HCT116 (cell line): ENCODE measurements at regions not wholly inside any gene's neighbourhood (a gene's known extent, or its start where the extent isn't known, plus 50 kb on each side); places are given as distances from the start of the nearest gene placed in this dataset.
A peak's percentile ranks its signal among the peaks of the same experiment; 100 is the strongest.

Experiments
- ATAC-seq: fragments of 200-7000 bp; cut with Tn5 transposase; 2 replicates; pipeline ENCODE4 v1.9.1; 2020; ENCODE audit warnings: mild to moderate bottlenecking, moderate library complexity
- BruUV-seq: library from RNA; stranded (reverse); fragments of 400-500 nt; replicated peaks from 2 replicates; lab custom pipeline; 2021; lab: Mats Ljungman, UMichigan
- CTCF ChIA-PET: fragments of 300-600 bp; sonication (Branson Sonifier 250); formaldehyde crosslinking; loops from one replicate; lab custom pipeline; 2021; ENCODE audit warnings: antibody characterized with exemption; lab: Charles Lee
- POLR2A ChIA-PET: fragments of 300-600, 350-600 bp; sonication (Branson Sonifier 250); formaldehyde crosslinking; loops from one replicate; lab custom pipeline; 2021; ENCODE audit warnings: antibody characterized with exemption; lab: Charles Lee
- RAD21 ChIA-PET, 2 experiments: fragments of 300-600 bp; sonication (Branson Sonifier 250); formaldehyde crosslinking; loops; one replicate each; lab custom pipeline; 2023; ENCODE audit warnings: low total read pairs in 2 of 2; ENCODE audit not compliant: uncharacterized antibody in 2 of 2, unreplicated experiment in 2 of 2, low non-redundant PET in 1 of 2; lab: Charles Lee
- DNase-seq: peaks from one replicate; pipeline ENCODE4 v3.0.0-alpha.2; 2010; ENCODE audit warnings: low read depth, low spot score
- H2AFZ ChIP-seq: fragments of 200-600 bp; shearing (Covaris generic), sonication (generic); 2 replicates; pipeline ENCODE4 v1.6.1; 2017; ENCODE audit warnings: low read depth, mixed run types, mixed read lengths, antibody characterized with exemption, low read length; ENCODE audit not compliant: poor library complexity, severe bottlenecking
- H3K27ac ChIP-seq: 2 replicates; pipeline ENCODE4 v1.5.1; 2012; ENCODE audit warnings: low read depth, low read length
- H3K27me3 ChIP-seq: fragments of 200-600 bp; sonication (generic); 2 replicates; pipeline ENCODE4 v1.6.1; 2016; ENCODE audit warnings: mixed run types, low read length, mixed read lengths; ENCODE audit not compliant: insufficient read depth
- H3K36me3 ChIP-seq, 2 experiments: fragments of 200-500 bp in 1 of 2; fragments of 200-600 bp in 1 of 2; sonication (Bioruptor generic) in 1 of 2; sonication (generic) in 1 of 2; 2 replicates each; pipeline versions ENCODE4 v1.5.1 to v1.6.1; 2014 to 2016; ENCODE audit warnings: low read length in 2 of 2, inconsistent platforms in 1 of 2, mixed read lengths in 1 of 2, mixed run types in 1 of 2; ENCODE audit not compliant: insufficient read depth in 2 of 2, control insufficient read depth in 1 of 2
- H3K4me1 ChIP-seq, 2 experiments: fragments of 200-600 bp in 1 of 2; sonication (generic) in 1 of 2; 2 replicates each; pipeline versions ENCODE4 v1.5.1 to v1.6.1; 2012 to 2017; ENCODE audit warnings: low read length in 2 of 2, inconsistent platforms in 1 of 2, mild to moderate bottlenecking in 1 of 2, mixed read lengths in 1 of 2, mixed run types in 1 of 2, moderate library complexity in 1 of 2; ENCODE audit not compliant: insufficient read depth in 2 of 2, control insufficient read depth in 1 of 2
- H3K4me2 ChIP-seq: fragments of 200-600 bp; sonication (generic); 2 replicates; pipeline ENCODE4 v1.6.1; 2017; ENCODE audit warnings: mixed run types, low read length, mixed read lengths
- H3K4me3 ChIP-seq, 2 experiments: fragments of 200-600 bp in 1 of 2; sonication (generic) in 1 of 2; replicated peaks in 1 of 2; 2 replicates each; pipeline ENCODE4 v1.5.1; 2011 to 2016; ENCODE audit warnings: low read length in 2 of 2, control low read depth in 1 of 2, low read depth in 1 of 2, mild to moderate bottlenecking in 1 of 2, mixed read lengths in 1 of 2, mixed run types in 1 of 2
- H3K79me2 ChIP-seq: fragments of 200-600 bp; sonication (generic); 2 replicates; pipeline ENCODE4 v1.6.1; 2017; ENCODE audit warnings: mild to moderate bottlenecking, mixed run types, low read length, moderate library complexity, mixed read lengths; ENCODE audit not compliant: insufficient read depth
- H3K9ac ChIP-seq: fragments of 200-600 bp; sonication (generic); 2 replicates; pipeline ENCODE4 v1.6.1; 2016; ENCODE audit warnings: low read length, mixed read lengths
- H3K9me2 ChIP-seq: fragments of 200-600 bp; sonication (generic), shearing (Covaris generic); 2 replicates; pipeline ENCODE4 v1.6.1; 2017; ENCODE audit warnings: mixed run types, mild to moderate bottlenecking, moderate library complexity; ENCODE audit not compliant: insufficient read depth
- H3K9me3 ChIP-seq, 2 experiments: fragments of 200-500 bp in 1 of 2; fragments of 200-600 bp in 1 of 2; sonication (Bioruptor generic) in 1 of 2; sonication (generic) in 1 of 2; 2 replicates each; pipeline ENCODE4 v1.6.1; 2014 to 2017; ENCODE audit warnings: low read length in 2 of 2, mixed read lengths in 2 of 2, inconsistent platforms in 1 of 2, low read depth in 1 of 2, mild to moderate bottlenecking in 1 of 2, mixed run types in 1 of 2, moderate library complexity in 1 of 2; ENCODE audit not compliant: control insufficient read depth in 1 of 2, insufficient read depth in 1 of 2
- H4K20me1 ChIP-seq: fragments of 200-600 bp; sonication (generic), shearing (Covaris generic); 2 replicates; pipeline ENCODE4 v1.6.1; 2017; ENCODE audit warnings: mixed run types, mild to moderate bottlenecking, moderate library complexity; ENCODE audit not compliant: insufficient read depth
- CBX3 ChIP-seq: IDR thresholded peaks from 2 replicates; pipeline ENCODE4 v1.6.1; 2012; ENCODE audit warnings: low read depth
- CEBPB ChIP-seq: IDR thresholded peaks from 2 replicates; pipeline ENCODE4 v1.6.1; 2012; ENCODE audit warnings: low read depth
- FOSL1 ChIP-seq: IDR thresholded peaks from 2 replicates; pipeline ENCODE4 v1.6.1; 2012; ENCODE audit warnings: low read depth
- JUND ChIP-seq: IDR thresholded peaks from 2 replicates; pipeline ENCODE4 v1.6.1; 2012
- REST ChIP-seq: IDR thresholded peaks from 2 replicates; pipeline ENCODE4 v1.6.1; 2012; ENCODE audit warnings: low read depth
- SP1 ChIP-seq: IDR thresholded peaks from 2 replicates; pipeline ENCODE4 v1.6.1; 2012; ENCODE audit warnings: low read depth
- SRF ChIP-seq: IDR thresholded peaks from 2 replicates; pipeline ENCODE4 v1.6.1; 2012; ENCODE audit warnings: low read depth
- TCF7L2 ChIP-seq: IDR thresholded peaks from 2 replicates; pipeline ENCODE4 v1.7.0; 2011; ENCODE audit warnings: borderline replicate concordance, inconsistent platforms; ENCODE audit not compliant: insufficient read depth, insufficient read length; ENCODE audit errors: extremely low read depth
- ZBTB33 ChIP-seq: IDR thresholded peaks from 2 replicates; pipeline ENCODE4 v1.6.1; 2011; ENCODE audit warnings: mild to moderate bottlenecking, low read length, moderate library complexity; ENCODE audit not compliant: insufficient replicate concordance; ENCODE audit errors: extremely low read depth
- ZFX ChIP-seq: fragments of 450-650 bp; IDR thresholded peaks from 2 replicates; pipeline ENCODE4 v1.6.1; 2017
- ZNF274 ChIP-seq: fragments of 200-500 bp; sonication (Bioruptor generic); IDR thresholded peaks from 2 replicates; pipeline ENCODE4 v1.6.1; 2014; ENCODE audit warnings: mild to moderate bottlenecking, low read depth, low read length, inconsistent platforms
- intact Hi-C: fragments of 100-400 bp; cut with micrococcal nuclease; formaldehyde crosslinking; loops from 2 replicates; pipeline ENCODE4 v1.10.0; 2022

- intact Hi-C loops = no loop called here
- H2AFZ ChIP-seq = no peak overlapping the region
- no peak for DNase-seq
- H4K20me1 ChIP-seq = no peaks in the 10 kb centered on the region
- CTCF ChIA-PET = no interaction called here
- POLR2A ChIA-PET = no interaction called here
- H3K4me2 ChIP-seq = peak overlapping the region; percentile 4; the same call in 1 of the 2 replicates
- H3K4me1 ChIP-seq = peaks cover 0 to 9% of the 10 kb centered on the region in 2 experiments; a peak in 1 of 4 replicates
- no peak for ATAC-seq
- no peak overlapping the region for H3K4me3 ChIP-seq
- BruUV-seq = no TSS peak
- H3K27ac ChIP-seq = no peak overlapping the region
- no peaks in the 10 kb centered on the region for H3K36me3 ChIP-seq
- no peaks in the 10 kb centered on the region for H3K27me3 ChIP-seq
- H3K9me3 ChIP-seq = no peaks in the 10 kb centered on the region
- no peak overlapping the region for H3K9ac ChIP-seq
- H3K79me2 ChIP-seq = no peaks in the 10 kb centered on the region
- RAD21 ChIA-PET = no interaction called here
- no peaks in the 10 kb centered on the region for H3K9me2 ChIP-seq
- TF ChIP-seq JUND (no peak), ZFX (no peak), FOSL1 (no peak), SRF (no peak), REST (no peak), ZNF274 (no peak), SP1 (no peak), CBX3 (no peak), CEBPB (no peak)
Measured at GRCh38 chr4:131001371-131001770, 1905.4 kb downstream of the C4orf33 start.

- DNase-seq = no peak
- Histone ChIP-seq H3K9ac (no peak overlapping the region), H3K36me3 (no peaks in the 10 kb centered on the region), H4K20me1 (no peaks in the 10 kb centered on the region), H3K27me3 (no peaks in the 10 kb centered on the region), H3K4me3 (no peak overlapping the region), H3K4me2 (peak overlapping the region; percentile 3; the same call in 1 of the 2 replicates), H2AFZ (peak overlapping the region; percentile 42)
- RAD21 ChIA-PET = no interaction called here
- POLR2A ChIA-PET = no interaction called here
- CTCF ChIA-PET = no interaction called here
- intact Hi-C loops = no loop called here
- TF ChIP-seq ZBTB33 (no peak), TCF7L2 (peak; percentile 15), ZNF274 (no peak)
- TF ChIP-seq, all 23 proteins: peak for 1
- Histone ChIP-seq H3K9me3 (no peaks in the 10 kb centered on the region), H3K4me1 (peaks cover 0 to 9% of the 10 kb centered on the region in 2 experiments; a peak in 1 of 4 replicates), H3K79me2 (no peaks in the 10 kb centered on the region), H3K9me2 (no peaks in the 10 kb centered on the region), H3K27ac (no peak overlapping the region)
- ATAC-seq = no peak
- BruUV-seq = no TSS peak
Measured at GRCh38 chr4:131002132-131002531, 1906.2 kb downstream of the C4orf33 start.
